HEK293T (cell line): ENCODE measurements at regions not wholly inside any gene's neighbourhood (a gene's known extent, or its start where the extent isn't known, plus 50 kb on each side); places are given as distances from the start of the nearest gene placed in this dataset.

Experiments
- SP1 ChIP-seq: fragments of 450-650 bp; IDR thresholded peaks from 2 replicates; pipeline ENCODE4 v1.6.1; 2017
- TF ChIP-seq, protein P1 (sequence below): fragments of 450-650 bp; IDR thresholded peaks from 2 replicates; pipeline ENCODE4 v1.6.1; 2016

DNA sequence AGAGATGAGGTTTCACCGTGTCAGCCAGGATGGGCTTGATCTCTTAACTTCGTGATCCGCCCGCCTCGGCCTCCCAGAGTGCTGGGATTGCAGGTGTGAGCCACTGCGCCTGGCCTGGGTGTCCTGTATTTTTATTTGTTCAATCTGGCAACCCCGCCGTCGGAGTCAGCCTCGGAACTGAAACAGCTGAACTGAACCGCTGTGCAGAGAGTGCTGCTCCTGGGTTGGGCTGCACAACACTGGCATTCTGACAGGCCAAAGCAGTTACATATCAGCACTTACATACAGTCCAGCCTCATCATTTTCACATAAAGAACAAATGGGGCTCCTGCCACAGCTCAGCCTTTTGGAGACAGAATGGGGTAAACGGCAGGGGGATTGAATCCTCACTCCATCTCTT, 185.6 kb downstream of the C9orf50 start:
- TF ChIP-seq, protein P1, sequence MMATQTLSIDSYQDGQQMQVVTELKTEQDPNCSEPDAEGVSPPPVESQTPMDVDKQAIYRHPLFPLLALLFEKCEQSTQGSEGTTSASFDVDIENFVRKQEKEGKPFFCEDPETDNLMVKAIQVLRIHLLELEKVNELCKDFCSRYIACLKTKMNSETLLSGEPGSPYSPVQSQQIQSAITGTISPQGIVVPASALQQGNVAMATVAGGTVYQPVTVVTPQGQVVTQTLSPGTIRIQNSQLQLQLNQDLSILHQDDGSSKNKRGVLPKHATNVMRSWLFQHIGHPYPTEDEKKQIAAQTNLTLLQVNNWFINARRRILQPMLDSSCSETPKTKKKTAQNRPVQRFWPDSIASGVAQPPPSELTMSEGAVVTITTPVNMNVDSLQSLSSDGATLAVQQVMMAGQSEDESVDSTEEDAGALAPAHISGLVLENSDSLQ, result no peak
- TF ChIP-seq SP1, result no peak
